ENCODE measurements at regions not wholly inside any gene's neighbourhood (a gene's known extent, or its start where the extent isn't known, plus 50 kb on each side); places are given as distances from the start of the nearest gene placed in this dataset.

GRCh38 chrX:54641530-54641929 is 111.5 kb downstream of the GNL3L start:
- FAIRE-seq = no peak
- H2AFZ ChIP-seq (ENCODE audit: low read length) = no peak overlapping the region
- no TSS peak for BruUV-seq (replicated peaks)
- DNase-seq (ENCODE audit: low spot score) = no peak
- H3K9ac ChIP-seq (ENCODE audit: insufficient read depth, low read depth, low read length) = no peak overlapping the region
- H3K4me2 ChIP-seq (ENCODE audit: low read depth, low read length) = no peak overlapping the region
- no peaks in the 10 kb centered on the region for H4K20me1 ChIP-seq (ENCODE audit: insufficient read depth, low read length)
- CTCF ChIA-PET (ENCODE audit: low intra/inter-chr PET ratio, low total read pairs) = no interaction called here
- H3K4me1 ChIP-seq (ENCODE audit: insufficient read depth, low read length) = peaks cover 16% of the 10 kb centered on the region; the same call in 1 of the 2 replicates
- H3K36me3 ChIP-seq (replicated peaks in 1 of 2; ENCODE audit: control insufficient read depth in 1 of 2, insufficient read depth in 2 of 2, low read length in 2 of 2) = no peaks in the 10 kb centered on the region
- no peak for ATAC-seq
- H3K79me2 ChIP-seq (ENCODE audit: insufficient read depth, low read length) = no peaks in the 10 kb centered on the region
- intact Hi-C loops (cut with micrococcal nuclease; ENCODE audit: unreplicated experiment) = no loop called here
- H3K27me3 ChIP-seq (ENCODE audit: control insufficient read depth in 1 of 2, insufficient read depth in 2 of 2, low read length in 2 of 2) = no peaks in the 10 kb centered on the region
- no peak overlapping the region for H3K27ac ChIP-seq (ENCODE audit: extremely low read length, insufficient read depth, low read length)
- H3K4me3 ChIP-seq (replicated peaks in 1 of 3; ENCODE audit: insufficient read depth in 1 of 3, low read depth in 2 of 3, low read length in 3 of 3) = no peak overlapping the region
- in situ Hi-C loops (cut with HindIII; ENCODE audit: extremely low pct_ligation_motif_present, low pct_unique_long_range_greater_than_20kb) = loop anchor here (10.0 kb wide), 1 partner anchor 143 kb away; no protein-coding TSS in a partner anchor
- POLR2A ChIA-PET = no interaction called here
- no peaks in the 10 kb centered on the region for H3K9me3 ChIP-seq (ENCODE audit: low read length)
- TF ChIP-seq NCOR1 (IDR thresholded peaks at IDR 0.05; ENCODE audit: borderline replicate concordance, low read length) (no peak), ARID4A (CRISPR knock-in tag; IDR thresholded peaks at IDR 0.05; ENCODE audit: borderline replicate concordance) (no peak), ZNF510 (CRISPR knock-in tag; IDR thresholded peaks at IDR 0.05; ENCODE audit: low read depth) (no peak), KLF12 (CRISPR knock-in tag; IDR thresholded peaks at IDR 0.05; ENCODE audit: borderline replicate concordance) (no peak), SOX6 (IDR thresholded peaks at IDR 0.05) (no peak), SOX6 (CRISPR knock-in tag; IDR thresholded peaks at IDR 0.05) (no peak), FOXP4 (CRISPR knock-in tag; IDR thresholded peaks at IDR 0.05) (no peak), MED8 (CRISPR knock-in tag; IDR thresholded peaks at IDR 0.05; ENCODE audit: insufficient replicate concordance) (no peak), GRHL1 (CRISPR knock-in tag; conservative IDR thresholded peaks at IDR 0.05) (no peak), NR2F2 (IDR thresholded peaks at IDR 0.05; ENCODE audit: borderline replicate concordance, low read depth) (no peak), ASH2L (IDR thresholded peaks at IDR 0.05; ENCODE audit: insufficient read length, low read depth, low read length) (no peak), MTERF4 (CRISPR knock-in tag; IDR thresholded peaks at IDR 0.05) (no peak), FOXK1 (CRISPR knock-in tag; IDR thresholded peaks at IDR 0.05; ENCODE audit: borderline replicate concordance, low read depth) (no peak), ZNF326 (CRISPR knock-in tag; IDR thresholded peaks at IDR 0.05; ENCODE audit: borderline replicate concordance) (no peak), FLYWCH1 (CRISPR knock-in tag; IDR thresholded peaks at IDR 0.05) (no peak), CC2D1A (CRISPR knock-in tag; IDR thresholded peaks at IDR 0.05) (no peak), ATRX (CRISPR knock-in tag; IDR thresholded peaks at IDR 0.05; ENCODE audit: borderline replicate concordance) (no peak)
